Ovary (tissue), 3 donors: ENCODE measurements at regions not wholly inside any gene's neighbourhood (a gene's known extent, or its start where the extent isn't known, plus 50 kb on each side); places are given as distances from the start of the nearest gene placed in this dataset.

Source experiments
- CTCF ChIP-seq, 3 donors: fragments of 450-650 bp in 2 of 3; fragments of 200-600 bp in 1 of 3; IDR thresholded peaks; one replicate each; pipeline versions ENCODE4 v1.5.1 to v1.8.0; 2016 to 2022; ENCODE audit warnings: antibody characterized with exemption in 3 of 3, mild to moderate bottlenecking in 1 of 3
- EP300 ChIP-seq: sonication (generic); formaldehyde crosslinking; IDR thresholded peaks from one replicate; pipeline ENCODE4 v1.6.1; 2017; ENCODE audit warnings: antibody characterized with exemption
- donor health status: DM: no; HTN: no; CAD: no.

GRCh38 chr2:136251197-136251884 lies 133.4 kb upstream of the CXCR4 start:
- TF ChIP-seq CTCF (IDR thresholded peaks at IDR 0.05) (no peak), EP300 (no peak)
